ENCODE measurements at regions not wholly inside any gene's neighbourhood (a gene's known extent, or its start where the extent isn't known, plus 50 kb on each side); places are given as distances from the start of the nearest gene placed in this dataset.

DNA sequence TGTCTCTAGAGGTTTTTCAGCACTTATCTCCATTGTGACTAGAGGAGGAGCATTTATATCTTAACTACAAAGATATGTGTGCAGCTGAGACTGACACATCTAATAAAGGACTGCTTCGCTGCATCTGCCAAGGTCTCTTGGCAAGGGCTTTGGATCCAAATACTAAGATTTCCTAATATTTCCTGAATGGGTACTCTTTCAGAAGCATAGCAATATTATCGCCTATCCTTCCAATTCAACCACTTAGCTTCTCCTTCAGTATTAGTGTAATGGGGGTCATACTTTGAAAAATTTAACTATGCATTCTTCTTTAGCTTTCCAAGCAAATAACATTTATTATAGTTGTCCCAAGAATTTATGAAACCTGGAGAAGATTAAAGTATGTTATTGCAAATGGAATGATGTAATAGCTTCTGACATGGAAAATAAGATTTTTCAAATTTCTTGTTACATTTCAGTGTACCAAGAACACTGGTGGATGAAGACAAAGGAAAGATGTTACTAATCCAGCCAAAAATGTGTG lies 243.0 kb upstream of the PDE3A start:
- H3K4me1 ChIP-seq, result peaks cover 11% of the 10 kb centered on the region
- TF ChIP-seq, protein P1, sequence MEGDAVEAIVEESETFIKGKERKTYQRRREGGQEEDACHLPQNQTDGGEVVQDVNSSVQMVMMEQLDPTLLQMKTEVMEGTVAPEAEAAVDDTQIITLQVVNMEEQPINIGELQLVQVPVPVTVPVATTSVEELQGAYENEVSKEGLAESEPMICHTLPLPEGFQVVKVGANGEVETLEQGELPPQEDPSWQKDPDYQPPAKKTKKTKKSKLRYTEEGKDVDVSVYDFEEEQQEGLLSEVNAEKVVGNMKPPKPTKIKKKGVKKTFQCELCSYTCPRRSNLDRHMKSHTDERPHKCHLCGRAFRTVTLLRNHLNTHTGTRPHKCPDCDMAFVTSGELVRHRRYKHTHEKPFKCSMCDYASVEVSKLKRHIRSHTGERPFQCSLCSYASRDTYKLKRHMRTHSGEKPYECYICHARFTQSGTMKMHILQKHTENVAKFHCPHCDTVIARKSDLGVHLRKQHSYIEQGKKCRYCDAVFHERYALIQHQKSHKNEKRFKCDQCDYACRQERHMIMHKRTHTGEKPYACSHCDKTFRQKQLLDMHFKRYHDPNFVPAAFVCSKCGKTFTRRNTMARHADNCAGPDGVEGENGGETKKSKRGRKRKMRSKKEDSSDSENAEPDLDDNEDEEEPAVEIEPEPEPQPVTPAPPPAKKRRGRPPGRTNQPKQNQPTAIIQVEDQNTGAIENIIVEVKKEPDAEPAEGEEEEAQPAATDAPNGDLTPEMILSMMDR (IDR thresholded peaks at IDR 0.05; ENCODE audit: borderline replicate concordance), result no peak
- peak overlapping the region; percentile 27 for H3K27ac ChIP-seq (replicated peaks)
- no peak overlapping the region for H3K4me3 ChIP-seq
- DNase-seq, result no peak
- H3K27me3 ChIP-seq (ENCODE audit: low read depth), result no peaks in the 10 kb centered on the region
- no peaks in the 10 kb centered on the region for H3K9me3 ChIP-seq (replicated peaks)
- H3K36me3 ChIP-seq, result no peaks in the 10 kb centered on the region
- intact Hi-C loops (cut with micrococcal nuclease), result no loop called here

DNA sequence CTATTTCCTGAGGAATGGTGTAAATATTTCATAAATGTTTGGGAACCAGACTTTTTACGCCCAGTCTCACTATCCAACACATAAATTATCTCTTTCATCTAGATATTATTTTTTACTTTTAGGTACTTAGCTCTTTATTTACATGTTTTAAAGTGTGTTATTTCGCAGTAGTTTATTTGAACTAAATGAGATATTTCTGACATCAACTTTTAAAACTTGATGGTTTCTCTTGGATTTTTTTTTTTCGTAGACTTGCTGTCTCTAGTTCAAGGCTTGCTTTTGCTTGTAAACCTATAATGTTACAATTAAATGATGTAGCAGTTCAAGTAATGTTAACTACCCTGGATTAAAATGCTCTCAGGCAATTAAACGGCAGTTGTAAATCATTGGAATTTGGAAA lies 241.7 kb upstream of the PDE3A start:
- TF ChIP-seq, protein P1 (IDR thresholded peaks at IDR 0.05; ENCODE audit: borderline replicate concordance), result no peak
- no peak for DNase-seq
- Histone ChIP-seq H3K27me3 (ENCODE audit: low read depth) (no peaks in the 10 kb centered on the region), H3K27ac (replicated peaks) (no peak overlapping the region), H3K36me3 (no peaks in the 10 kb centered on the region), H3K4me1 (peaks cover 9% of the 10 kb centered on the region), H3K9me3 (replicated peaks) (no peaks in the 10 kb centered on the region), H3K4me3 (no peak overlapping the region)
- intact Hi-C loops (cut with micrococcal nuclease), result no loop called here

DNA sequence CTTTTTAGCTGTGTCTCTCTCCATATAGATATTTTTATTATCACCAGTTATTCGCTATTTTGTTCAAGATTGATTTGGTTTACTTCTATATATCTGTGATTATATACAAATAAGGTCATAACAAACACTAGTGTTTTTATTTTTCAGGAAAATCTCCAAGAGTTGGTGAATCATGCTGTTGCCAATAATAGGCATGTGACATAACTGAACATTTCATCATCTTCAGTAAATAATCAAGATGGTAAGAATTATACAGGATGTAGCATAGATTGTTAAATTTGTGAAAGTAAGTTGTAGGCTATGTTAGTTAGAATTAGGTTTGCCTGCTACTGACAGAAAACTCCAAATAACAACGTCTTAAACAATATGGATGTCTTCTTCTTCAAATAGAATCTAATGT lies 240.9 kb upstream of the PDE3A start:
- TF ChIP-seq, protein P1 (IDR thresholded peaks at IDR 0.05; ENCODE audit: borderline replicate concordance), result no peak
- Histone ChIP-seq H3K4me3 (no peak overlapping the region), H3K27ac (replicated peaks) (no peak overlapping the region), H3K27me3 (ENCODE audit: low read depth) (no peaks in the 10 kb centered on the region), H3K9me3 (replicated peaks) (no peaks in the 10 kb centered on the region), H3K4me1 (peaks cover 9% of the 10 kb centered on the region), H3K36me3 (no peaks in the 10 kb centered on the region)
- no peak for DNase-seq
- intact Hi-C loops (cut with micrococcal nuclease), result no loop called here

DNA sequence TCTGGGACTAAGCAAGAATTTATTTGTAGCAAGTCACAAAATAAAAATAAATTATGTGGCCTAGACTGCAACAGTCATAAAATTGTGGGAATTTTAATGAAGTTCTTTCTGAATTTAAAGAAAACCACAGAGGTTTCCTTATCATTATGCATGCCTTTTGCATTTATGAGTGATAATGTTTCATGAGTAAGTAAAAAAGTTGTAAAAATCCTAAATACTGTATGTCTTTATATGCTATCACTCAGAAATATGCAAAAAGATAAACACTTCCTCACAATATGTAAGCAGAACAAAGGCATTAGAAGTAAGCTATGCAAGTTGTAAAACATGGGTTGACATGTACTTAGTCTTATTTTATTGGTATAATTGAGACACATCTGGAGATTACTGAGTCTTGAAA lies 239.4 kb upstream of the PDE3A start:
- H3K27me3 ChIP-seq (ENCODE audit: low read depth), result no peaks in the 10 kb centered on the region
- TF ChIP-seq, protein P1 (IDR thresholded peaks at IDR 0.05; ENCODE audit: borderline replicate concordance), result no peak
- DNase-seq, result no peak
- no peak overlapping the region for H3K4me3 ChIP-seq
- no peak overlapping the region for H3K27ac ChIP-seq (replicated peaks)
- intact Hi-C loops (cut with micrococcal nuclease), result no loop called here
- peaks cover 9% of the 10 kb centered on the region for H3K4me1 ChIP-seq
- H3K9me3 ChIP-seq (replicated peaks), result no peaks in the 10 kb centered on the region
- H3K36me3 ChIP-seq, result no peaks in the 10 kb centered on the region

DNA sequence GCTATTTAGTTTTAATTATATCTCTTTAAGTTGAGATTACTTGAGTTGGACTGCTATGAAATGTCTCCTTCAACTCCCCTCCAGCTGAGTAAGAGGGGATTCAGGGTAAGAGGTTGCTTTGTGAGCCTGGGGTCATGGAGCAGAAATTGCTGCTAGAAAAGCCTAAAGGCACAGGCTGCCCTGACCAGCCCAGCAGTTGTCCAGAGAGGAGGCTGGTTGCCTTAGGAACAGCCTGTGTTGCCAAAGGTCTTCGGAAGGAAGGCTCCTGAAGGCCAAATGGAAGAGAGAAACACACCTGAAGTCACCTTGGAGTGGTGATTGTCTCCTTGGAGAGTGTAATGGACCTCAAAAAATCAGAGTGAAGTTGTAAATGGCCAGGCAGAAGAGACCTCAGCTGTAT lies 235.5 kb upstream of the PDE3A start:
- intact Hi-C loops (cut with micrococcal nuclease), result no loop called here
- no peaks in the 10 kb centered on the region for H3K36me3 ChIP-seq
- no peaks in the 10 kb centered on the region for H3K9me3 ChIP-seq (replicated peaks)
- TF ChIP-seq, protein P1 (IDR thresholded peaks at IDR 0.05; ENCODE audit: borderline replicate concordance), result no peak
- DNase-seq, result no peak
- no peaks in the 10 kb centered on the region for H3K27me3 ChIP-seq (ENCODE audit: low read depth)
- H3K4me1 ChIP-seq, result no peaks in the 10 kb centered on the region
- no peak overlapping the region for H3K27ac ChIP-seq (replicated peaks)
- no peak overlapping the region for H3K4me3 ChIP-seq

DNA sequence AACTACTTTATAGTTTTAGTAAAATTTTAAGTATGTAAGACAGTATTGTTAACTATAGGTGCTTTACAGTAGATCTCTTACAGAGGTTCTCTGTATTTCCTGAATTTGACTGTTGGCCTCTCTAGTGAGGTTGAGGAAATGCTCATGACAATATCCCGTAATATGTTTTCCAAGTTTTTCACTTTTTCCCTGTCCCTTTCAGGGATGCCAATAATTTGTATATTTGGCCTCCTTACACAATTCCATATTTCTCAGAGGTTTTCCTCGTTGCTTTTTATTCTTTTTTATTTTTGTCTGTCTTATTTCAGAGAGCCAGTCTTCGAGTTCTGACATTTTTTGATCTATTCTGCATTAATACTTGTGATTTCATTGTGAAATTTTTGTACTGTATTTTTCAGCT lies 233.7 kb upstream of the PDE3A start:
- Histone ChIP-seq H3K4me3 (no peak overlapping the region), H3K27ac (replicated peaks) (no peak overlapping the region), H3K9me3 (replicated peaks) (no peaks in the 10 kb centered on the region), H3K27me3 (ENCODE audit: low read depth) (no peaks in the 10 kb centered on the region), H3K4me1 (no peaks in the 10 kb centered on the region), H3K36me3 (no peaks in the 10 kb centered on the region)
- TF ChIP-seq, protein P1 (IDR thresholded peaks at IDR 0.05; ENCODE audit: borderline replicate concordance), result no peak
- no peak for DNase-seq
- intact Hi-C loops (cut with micrococcal nuclease), result no loop called here

Measured in left ventricle myocardium inferior (tissue), 1 donor.